22Rv1 (cell line): ENCODE measurements at regions not wholly inside any gene's neighbourhood (a gene's known extent, or its start where the extent isn't known, plus 50 kb on each side); places are given as distances from the start of the nearest gene placed in this dataset.
A peak's percentile ranks its signal among the peaks of the same experiment; 100 is the strongest.
"Not testable (repeated sequence)": the region's sequence is repeated elsewhere in the genome, so short reads cannot be mapped to it uniquely, and the experiment has no call there.

Source experiments
- H3K27ac ChIP-seq: fragments of 450-650 bp; 2 replicates; pipeline ENCODE4 v1.5.1; 2017
- CTCF ChIP-seq: fragments of 450-650 bp; IDR thresholded peaks from 2 replicates; pipeline ENCODE4 v1.5.1; 2017; ENCODE audit warnings: mild to moderate bottlenecking
- ZFX ChIP-seq: fragments of 450-650 bp; IDR thresholded peaks from 2 replicates; pipeline ENCODE4 v1.6.1; 2017; ENCODE audit warnings: antibody characterized with exemption, borderline replicate concordance

GRCh38 chr12:75798136-75798926 lies 233.2 kb downstream of the PHLDA1 start:
- no peak overlapping the region for H3K27ac ChIP-seq
- no peak for TF ChIP-seq CTCF
- TF ChIP-seq ZFX, result no peak

- H3K27ac ChIP-seq, result no peak overlapping the region
- no peak for TF ChIP-seq ZFX
- no peak for TF ChIP-seq CTCF
Measured at GRCh38 chr12:75795125-75795524, 236.5 kb downstream of the PHLDA1 start.

GRCh38 chr12:75792687-75793086 lies 238.9 kb downstream of the PHLDA1 start:
- TF ChIP-seq CTCF, result no peak
- no peak for TF ChIP-seq ZFX
- H3K27ac ChIP-seq, result no peak overlapping the region

DNA sequence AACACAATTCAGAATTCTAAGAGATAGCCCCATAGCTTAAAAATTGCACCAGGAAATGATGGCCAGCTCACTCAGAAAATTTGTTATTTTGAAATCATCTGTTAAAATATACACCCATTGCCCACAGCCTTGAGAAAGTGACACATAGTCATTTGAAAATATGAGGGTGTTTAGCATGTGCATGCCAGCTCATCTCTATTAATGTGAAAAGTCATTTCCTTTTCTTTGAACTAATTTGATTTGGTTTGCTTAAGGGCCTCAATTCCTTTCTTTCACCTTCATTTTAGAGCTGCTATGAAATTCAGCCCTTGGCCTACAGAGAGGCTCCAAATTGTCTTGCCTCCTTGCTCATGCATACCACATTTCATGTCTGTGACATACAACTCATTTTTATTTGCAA lies 241.4 kb downstream of the PHLDA1 start:
- no peak for TF ChIP-seq ZFX
- TF ChIP-seq CTCF, result no peak
- H3K27ac ChIP-seq, result no peak overlapping the region

DNA sequence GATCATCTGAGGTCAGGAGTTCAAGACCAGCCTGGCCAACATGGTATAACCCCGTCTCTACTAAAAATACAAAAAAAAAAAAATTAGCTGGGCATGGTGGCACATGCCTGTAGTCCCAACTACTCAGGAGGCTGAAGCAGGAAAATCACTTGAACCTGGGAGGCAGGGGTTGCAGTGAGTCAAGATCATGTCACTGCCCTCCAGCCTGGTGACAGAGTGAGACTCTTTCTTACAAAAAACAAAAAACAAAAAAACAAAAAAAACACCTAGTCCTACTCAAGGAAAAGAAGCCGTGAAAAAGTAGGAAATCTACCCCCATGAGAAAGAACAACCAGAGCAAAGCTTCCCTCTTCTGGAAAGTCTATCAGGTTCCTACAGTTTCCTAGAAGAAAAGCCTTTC lies 244.4 kb downstream of the PHLDA1 start:
- not testable (repeated sequence) for H3K27ac ChIP-seq

DNA sequence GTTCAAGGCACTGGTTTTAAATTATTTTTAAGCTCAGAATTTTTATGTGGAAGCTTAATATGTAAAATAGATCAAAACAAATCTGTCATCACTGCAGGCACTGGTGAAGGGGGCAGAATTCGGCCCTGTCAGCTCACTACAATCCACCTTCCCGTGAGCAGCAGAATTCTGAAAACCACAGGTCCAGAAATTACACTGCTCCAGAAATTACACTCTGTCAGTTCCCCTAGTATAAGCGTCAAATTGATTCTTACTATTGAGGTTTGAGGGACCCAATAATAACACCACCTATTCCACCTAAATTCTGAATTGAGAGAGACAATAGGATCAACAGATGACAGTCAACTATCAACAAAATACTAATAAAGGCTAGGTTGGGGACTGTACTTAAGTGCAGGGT lies 245.5 kb downstream of the PHLDA1 start:
- H3K27ac ChIP-seq, result no peak overlapping the region
- TF ChIP-seq ZFX (no peak), CTCF (no peak)

DNA sequence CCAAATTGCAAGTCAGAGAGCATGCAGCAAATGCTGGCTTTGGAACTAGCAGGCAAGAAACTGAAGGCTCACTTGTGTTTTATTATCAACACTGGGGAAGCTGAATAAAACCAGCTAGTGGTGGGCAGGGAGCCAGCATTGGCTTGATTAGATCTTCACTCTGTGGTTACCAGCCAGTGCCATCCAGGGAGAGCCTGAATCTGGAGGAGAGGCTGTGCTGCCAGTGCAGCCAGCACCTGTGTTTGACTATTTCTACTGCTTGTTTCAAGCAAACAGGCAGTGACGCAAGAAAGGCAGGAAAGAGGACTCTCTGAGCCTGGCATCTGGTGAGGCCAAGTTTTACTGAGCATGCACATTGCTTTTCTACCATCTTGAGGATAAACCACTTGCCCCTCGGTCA lies 247.0 kb downstream of the PHLDA1 start:
- TF ChIP-seq ZFX (no peak), CTCF (no peak)

More for the DNA sequence above, 247.0 kb downstream of the PHLDA1 start:
- H3K27ac ChIP-seq, result peak overlapping the region; percentile 35
